K562 (cell line): ENCODE measurements at regions not wholly inside any gene's neighbourhood (a gene's known extent, or its start where the extent isn't known, plus 50 kb on each side); places are given as distances from the start of the nearest gene placed in this dataset.

Experiments
- ATAC-seq: fragments of 200-7000 bp; cut with Tn5 transposase; 3 replicates; pipeline ENCODE4 v1.9.1; 2020; ENCODE audit warnings: moderate library complexity
- BruUV-seq: library from RNA; stranded (reverse); fragments of 400-500 nt; replicated peaks from 2 replicates; lab custom pipeline; 2021; lab: Mats Ljungman, UMichigan
- CTCF ChIA-PET: fragments of 300-600 bp; formaldehyde crosslinking; extraction: SDS; loops from one replicate; lab custom pipeline; 2021; ENCODE audit warnings: low intra/inter-chr PET ratio; lab: Yijun Ruan, JAX
- POLR2A ChIA-PET: fragments of 300-600, 350-650 bp; sonication (Branson Sonifier 250); formaldehyde crosslinking; extraction: SDS; loops from one replicate; lab custom pipeline; 2021; ENCODE audit warnings: antibody characterized with exemption, inconsistent platforms; lab: Yijun Ruan, JAX
- DNase-seq, 4 experiments: peaks; one replicate each; pipeline versions ENCODE4 v3.0.0 to v3.0.0-alpha.2; 2011 to 2018; ENCODE audit warnings: low spot score in 3 of 4, mixed read lengths in 3 of 4; ENCODE audit errors: extremely low read depth in 1 of 4
- FAIRE-seq: peaks from 2 replicates; lab custom pipeline; 2011; peaks lifted over from hg19 to GRCh38; lab: Jason Lieb, UNC
- H2AFZ ChIP-seq: 2 replicates; pipeline ENCODE4 v1.6.0; 2011; ENCODE audit warnings: low read depth, low read length, control low read depth, inconsistent platforms
- H3K27ac ChIP-seq: fragments of 200-600 bp; 3 replicates; pipeline ENCODE4 v1.8.0; 2011; ENCODE audit warnings: low read depth, mild to moderate bottlenecking, control low read depth, inconsistent platforms, low read length, moderate library complexity, mixed read lengths; ENCODE audit errors: extremely low read depth
- H3K27me3 ChIP-seq, 2 experiments: fragments of 300-600 bp in 1 of 2; 2 replicates in 1 of 2; 3 replicates in 1 of 2; pipeline versions ENCODE4 v1.6.0 to v1.8.0; 2011; ENCODE audit warnings: inconsistent platforms in 2 of 2, low read length in 2 of 2, mild to moderate bottlenecking in 1 of 2, mixed read lengths in 1 of 2, moderate library complexity in 1 of 2; ENCODE audit not compliant: control insufficient read depth in 2 of 2, insufficient read depth in 2 of 2
- H3K36me3 ChIP-seq: fragments of 300-600 bp; 3 replicates; pipeline ENCODE4 v1.8.0; 2011; ENCODE audit warnings: mild to moderate bottlenecking, low read length, inconsistent platforms; ENCODE audit not compliant: control insufficient read depth, insufficient read depth
- H3K4me1 ChIP-seq, 2 experiments: fragments of 200-600 bp in 1 of 2; replicated peaks in 1 of 2; 2 replicates in 1 of 2; 3 replicates in 1 of 2; pipeline versions ENCODE4 v1.5.1 to v1.8.0; 2011; ENCODE audit warnings: inconsistent platforms in 2 of 2, low read length in 2 of 2, mild to moderate bottlenecking in 1 of 2, mixed read lengths in 1 of 2, moderate library complexity in 1 of 2; ENCODE audit not compliant: control insufficient read depth in 2 of 2, insufficient read depth in 2 of 2
- H3K4me2 ChIP-seq: 2 replicates; pipeline ENCODE4 v1.6.1; 2011; ENCODE audit warnings: low read length, control low read depth, inconsistent platforms, mixed read lengths; ENCODE audit not compliant: insufficient read depth
- H3K4me3 ChIP-seq: fragments of 200-600 bp; sonication (generic), shearing (Covaris generic); 2 replicates; pipeline ENCODE4 v1.5.1; 2016; ENCODE audit warnings: control low read depth, inconsistent platforms
- H3K79me2 ChIP-seq: fragments of 200-600 bp; 3 replicates; pipeline ENCODE4 v1.8.0; 2011; ENCODE audit warnings: low read length, inconsistent platforms; ENCODE audit not compliant: control insufficient read depth, insufficient read depth
- H3K9ac ChIP-seq, 2 experiments: 2 replicates each; pipeline versions ENCODE4 v1.6.0 to v1.6.1; 2011; ENCODE audit warnings: low read depth in 2 of 2, low read length in 2 of 2, control low read depth in 1 of 2, inconsistent platforms in 1 of 2, mild to moderate bottlenecking in 1 of 2, mixed read lengths in 1 of 2; ENCODE audit not compliant: insufficient read depth in 1 of 2
- H3K9me1 ChIP-seq: one replicate; pipeline ENCODE4 v1.6.0; 2011; ENCODE audit warnings: inconsistent platforms, mild to moderate bottlenecking, low read length, moderate library complexity; ENCODE audit not compliant: control insufficient read depth, insufficient read depth
- H3K9me3 ChIP-seq: replicated peaks from 2 replicates; pipeline ENCODE4 v1.5.1; 2011; ENCODE audit warnings: low read depth, low read length, inconsistent platforms; ENCODE audit not compliant: control insufficient read depth, insufficient read depth
- H4K20me1 ChIP-seq: replicated peaks from 2 replicates; pipeline ENCODE4 v1.6.1; 2011; ENCODE audit warnings: low read length, inconsistent platforms, mixed read lengths; ENCODE audit not compliant: control insufficient read depth, insufficient read depth
- GTF3C2 ChIP-seq: IDR thresholded peaks from 3 replicates; pipeline ENCODE4 v1.6.1; 2011; ENCODE audit warnings: borderline replicate concordance, mild to moderate bottlenecking, moderate library complexity; ENCODE audit not compliant: insufficient read length; ENCODE audit errors: extremely low read depth
- THAP12 ChIP-seq: fragments of 250-450 bp; sonication (Bioruptor Pico); IDR thresholded peaks from 2 replicates; pipeline ENCODE4 v1.9.0; 2021; ENCODE audit warnings: mild to moderate bottlenecking, inconsistent platforms
- ZNF212 ChIP-seq: fragments of 450-650 bp; formaldehyde crosslinking; IDR thresholded peaks from 2 replicates; pipeline ENCODE4 v1.4.0; 2020; ENCODE audit warnings: mild to moderate bottlenecking
- ZNF311 ChIP-seq: fragments of 250-450 bp; sonication (Bioruptor Pico); IDR thresholded peaks from 2 replicates; pipeline ENCODE4 v1.4.0; 2020; ENCODE audit warnings: mild to moderate bottlenecking, moderate library complexity
- WGBS: fragments of 100-300 bp; shearing (Covaris generic); methylation state at CpG from one replicate; pipeline ENCODE4 v1.1.6; 2016; ENCODE audit warnings: low coverage, mixed read lengths; ENCODE audit not compliant: insufficient coverage; ENCODE audit errors: missing lambda C conversion rate; 5-methylcytosine and 5-hydroxymethylcytosine counted together
- in situ Hi-C: fragments of 300-500 bp; cut with MboI; formaldehyde crosslinking; loops from 4 replicates; pipeline ENCODE4 v1.15.0; 2018; ENCODE audit warnings: inconsistent platforms, mixed read lengths
- intact Hi-C: fragments of 100-400 bp; cut with micrococcal nuclease; formaldehyde crosslinking; loops from 2 replicates; pipeline ENCODE4 v1.14.2; 2022

- ATAC-seq, result no peak
- H3K79me2 ChIP-seq, result no peaks in the 10 kb centered on the region
- no peaks in the 10 kb centered on the region for H4K20me1 ChIP-seq
- H3K9me3 ChIP-seq, result no peaks in the 10 kb centered on the region
- no peak overlapping the region for H2AFZ ChIP-seq
- no peak for DNase-seq
- ChIA-PET POLR2A (no interaction called here), CTCF (no interaction called here)
- FAIRE-seq, result no peak
- peaks cover 8 to 32% of the 10 kb centered on the region in 2 experiments; a peak in 4 of 5 replicates for H3K27me3 ChIP-seq
- no peaks in the 10 kb centered on the region for H3K9me1 ChIP-seq
- intact Hi-C loops (no loop called here), in situ Hi-C loops (no loop called here)
- no peak overlapping the region for H3K4me2 ChIP-seq
- no peak overlapping the region for H3K27ac ChIP-seq
- H3K4me1 ChIP-seq, result no peaks in the 10 kb centered on the region
- no peaks in the 10 kb centered on the region for H3K36me3 ChIP-seq
- 0% methylated on average over 3 of the region's 3 CpGs for WGBS
- no TSS peak for BruUV-seq
- TF ChIP-seq THAP12, result no peak
- H3K4me3 ChIP-seq, result no peak overlapping the region
- no peak overlapping the region for H3K9ac ChIP-seq
These were observed 64.9 kb upstream of the SALL4 start for GRCh38 chr20:51867251-51867650.

- H3K9me3 ChIP-seq, result no peaks in the 10 kb centered on the region
- no peaks in the 10 kb centered on the region for H3K4me1 ChIP-seq
- no peak for DNase-seq
- CTCF ChIA-PET, result no interaction called here
- H3K79me2 ChIP-seq, result no peaks in the 10 kb centered on the region
- no peaks in the 10 kb centered on the region for H3K36me3 ChIP-seq
- intact Hi-C loops, result no loop called here
- in situ Hi-C loops, result no loop called here
- 5% methylated on average over 14 of the region's 14 CpGs for WGBS
- no peak for ATAC-seq
- H2AFZ ChIP-seq, result no peak overlapping the region
- no peaks in the 10 kb centered on the region for H4K20me1 ChIP-seq
- POLR2A ChIA-PET, result no interaction called here
- no TSS peak for BruUV-seq
- no peak for TF ChIP-seq ZNF212 (CRISPR knock-in tag)
- TF ChIP-seq ZNF311, result no peak
- no peak for TF ChIP-seq GTF3C2
- no peak overlapping the region for H3K4me2 ChIP-seq
- no peak overlapping the region for H3K9ac ChIP-seq
- H3K27ac ChIP-seq, result no peak overlapping the region
- no peaks in the 10 kb centered on the region for H3K9me1 ChIP-seq
- H3K27me3 ChIP-seq, result peaks cover 12 to 39% of the 10 kb centered on the region in 2 experiments; a peak in 4 of 5 replicates
- FAIRE-seq, result no peak
- H3K4me3 ChIP-seq, result no peak overlapping the region
These were observed 62.6 kb upstream of the SALL4 start for GRCh38 chr20:51864967-51865366.
